HEK293T (cell line): ENCODE measurements at regions not wholly inside any gene's neighbourhood (a gene's known extent, or its start where the extent isn't known, plus 50 kb on each side); places are given as distances from the start of the nearest gene placed in this dataset.

Source experiments
- BHLHE40 ChIP-seq: fragments of 450-650 bp; IDR thresholded peaks from 2 replicates; pipeline ENCODE4 v1.6.1; 2016; ENCODE audit warnings: mild to moderate bottlenecking, moderate library complexity, borderline replicate concordance
- HDGF ChIP-seq: fragments of 450-650 bp; IDR thresholded peaks from 2 replicates; pipeline ENCODE4 v1.6.1; 2017; ENCODE audit warnings: antibody characterized with exemption, borderline replicate concordance

DNA sequence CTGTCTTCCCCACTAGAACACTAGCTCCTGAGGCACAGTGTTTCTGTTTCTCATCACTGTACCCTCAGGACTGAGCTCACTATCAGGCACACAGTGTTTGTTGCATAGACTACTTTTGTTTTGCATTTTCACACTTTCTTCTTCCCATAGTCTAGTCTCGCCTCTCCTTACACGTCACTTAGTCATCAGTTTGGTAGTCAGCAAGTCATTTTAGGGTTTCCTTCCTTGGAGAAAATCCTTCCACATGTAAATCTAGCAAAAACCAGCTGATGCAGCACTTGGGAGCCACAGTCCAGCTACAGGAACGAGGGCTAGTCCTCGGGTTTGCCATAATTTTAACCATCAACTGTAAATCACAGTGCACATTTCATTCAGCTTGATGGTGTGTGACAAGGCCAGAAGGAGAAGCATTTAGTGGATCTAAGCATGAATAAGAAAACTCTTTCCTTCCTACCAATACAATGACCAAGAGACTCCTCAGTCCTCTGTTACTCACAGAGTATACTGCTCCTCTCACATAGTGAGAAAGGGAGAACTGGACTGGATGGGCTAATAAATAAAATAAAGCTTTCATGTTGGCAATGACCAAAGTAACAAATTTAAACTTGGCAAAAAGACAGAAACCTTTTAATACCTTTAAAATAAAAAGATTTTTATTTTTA, 221.0 kb downstream of the KLF12 start:
- TF ChIP-seq HDGF, result no peak
- no peak for TF ChIP-seq BHLHE40
